Ectodermal cell (in vitro differentiated cells): ENCODE measurements at regions not wholly inside any gene's neighbourhood (a gene's known extent, or its start where the extent isn't known, plus 50 kb on each side); places are given as distances from the start of the nearest gene placed in this dataset.
"Not testable (repeated sequence)": the region's sequence is repeated elsewhere in the genome, so short reads cannot be mapped to it uniquely, and the experiment has no call there.

Experiments
- H3K27ac ChIP-seq: 2 replicates; pipeline ENCODE4 v1.7.0; 2013; ENCODE audit warnings: mild to moderate bottlenecking, low read depth, low read length; ENCODE audit not compliant: insufficient read depth, poor library complexity, severe bottlenecking
- H3K27me3 ChIP-seq: 2 replicates; pipeline ENCODE4 v1.7.0; 2013; ENCODE audit warnings: mild to moderate bottlenecking, low read length; ENCODE audit not compliant: insufficient read depth, control insufficient read depth, poor library complexity, severe bottlenecking
- H3K36me3 ChIP-seq: one replicate; pipeline ENCODE4 v1.7.0; 2013; ENCODE audit warnings: low read length; ENCODE audit not compliant: control insufficient read depth, insufficient read depth
- H3K4me1 ChIP-seq: one replicate; pipeline ENCODE4 v1.7.0; 2013; ENCODE audit warnings: low read length; ENCODE audit not compliant: control insufficient read depth, insufficient read depth
- H3K4me3 ChIP-seq: 2 replicates; pipeline ENCODE4 v1.7.0; 2013; ENCODE audit warnings: low read depth, low read length, control low read depth; ENCODE audit not compliant: insufficient read depth
- H3K9me3 ChIP-seq: 2 replicates; pipeline ENCODE4 v1.7.0; 2013; ENCODE audit warnings: mild to moderate bottlenecking, low read length, moderate library complexity; ENCODE audit not compliant: control insufficient read depth
- WGBS, 2 experiments: methylation state at CpG; one replicate each; pipeline ENCODE4 v1.1.7; 2013; ENCODE audit warnings: missing lambda C conversion rate in 2 of 2; 5-methylcytosine and 5-hydroxymethylcytosine counted together

GRCh38 chr5:20735715-20736114, 747.7 kb upstream of the CDH18 start:
- not testable (repeated sequence) for H3K4me1 ChIP-seq, H3K27ac ChIP-seq, H3K36me3 ChIP-seq, H3K9me3 ChIP-seq, H3K4me3 ChIP-seq, H3K27me3 ChIP-seq
- no CpG with 5 or more reads among the region's 2 CpGs for WGBS, 2 experiments

- not testable (repeated sequence) for H3K4me3 ChIP-seq, H3K4me1 ChIP-seq, H3K27ac ChIP-seq, H3K9me3 ChIP-seq, H3K27me3 ChIP-seq, H3K36me3 ChIP-seq
- WGBS, 2 experiments, result 80 to 100% methylated on average over 1 of the region's 1 CpG
Measured at GRCh38 chr5:20732223-20732622, 744.2 kb upstream of the CDH18 start.

GRCh38 chr5:20721286-20721685, 733.3 kb upstream of the CDH18 start:
- H3K4me3 ChIP-seq, H3K27ac ChIP-seq, H3K9me3 ChIP-seq, H3K36me3 ChIP-seq, H3K4me1 ChIP-seq, H3K27me3 ChIP-seq: not testable (repeated sequence)
- WGBS, 2 experiments, result 90% methylated on average over 2 of the region's 3 CpGs; no CpG with 5 or more reads in 1 of the 2 experiments

GRCh38 chr5:20711520-20712155, 723.6 kb upstream of the CDH18 start:
- H3K36me3 ChIP-seq, H3K4me1 ChIP-seq, H3K9me3 ChIP-seq, H3K4me3 ChIP-seq, H3K27me3 ChIP-seq, H3K27ac ChIP-seq: not testable (repeated sequence)
- 83% methylated on average over 1 of the region's 4 CpGs; no CpG with 5 or more reads in 1 of the 2 experiments for WGBS, 2 experiments

- not testable (repeated sequence) for H3K27ac ChIP-seq, H3K4me1 ChIP-seq, H3K27me3 ChIP-seq, H3K9me3 ChIP-seq, H3K36me3 ChIP-seq, H3K4me3 ChIP-seq
- 94 to 97% methylated on average over 5 of the region's 5 CpGs for WGBS, 2 experiments
Measured at GRCh38 chr5:20707634-20708033, 719.6 kb upstream of the CDH18 start.

GRCh38 chr5:20694121-20694520, 706.1 kb upstream of the CDH18 start:
- WGBS, 2 experiments, result 91 to 95% methylated on average over 2 of the region's 2 CpGs

GRCh38 chr5:20692913-20693312, 704.9 kb upstream of the CDH18 start:
- H3K27ac ChIP-seq, result no peak overlapping the region
- H3K36me3 ChIP-seq, result no peaks in the 10 kb centered on the region
- no peaks in the 10 kb centered on the region for H3K27me3 ChIP-seq
- 80 to 100% methylated on average over 1 of the region's 1 CpG for WGBS, 2 experiments
- no peaks in the 10 kb centered on the region for H3K9me3 ChIP-seq
- no peak overlapping the region for H3K4me3 ChIP-seq
- H3K4me1 ChIP-seq, result no peaks in the 10 kb centered on the region

More at GRCh38 chr5:20694121-20694520, 706.1 kb upstream of the CDH18 start:
- Histone ChIP-seq H3K4me1 (no peaks in the 10 kb centered on the region), H3K36me3 (no peaks in the 10 kb centered on the region), H3K27me3 (no peaks in the 10 kb centered on the region), H3K9me3 (no peaks in the 10 kb centered on the region), H3K27ac (no peak overlapping the region), H3K4me3 (no peak overlapping the region)

- 88 to 93% methylated on average over 3 to 4 of the region's 5 CpGs for WGBS, 2 experiments
- Histone ChIP-seq H3K27ac (no peak overlapping the region), H3K4me3 (no peak overlapping the region), H3K36me3 (no peaks in the 10 kb centered on the region), H3K9me3 (no peaks in the 10 kb centered on the region), H3K4me1 (no peaks in the 10 kb centered on the region), H3K27me3 (no peaks in the 10 kb centered on the region)
Measured at GRCh38 chr5:20683241-20683940, 695.4 kb upstream of the CDH18 start.

GRCh38 chr5:20680718-20681302, 692.8 kb upstream of the CDH18 start:
- H3K27me3 ChIP-seq, result no peaks in the 10 kb centered on the region
- H3K9me3 ChIP-seq, result no peaks in the 10 kb centered on the region
- H3K4me3 ChIP-seq, result no peak overlapping the region
- no peaks in the 10 kb centered on the region for H3K36me3 ChIP-seq
- 73 to 76% methylated on average over 5 of the region's 5 CpGs for WGBS, 2 experiments
- no peaks in the 10 kb centered on the region for H3K4me1 ChIP-seq
- peak overlapping the region; percentile 60 for H3K27ac ChIP-seq

GRCh38 chr5:20678814-20679298, 690.9 kb upstream of the CDH18 start:
- 95 to 97% methylated on average over 1 of the region's 1 CpG for WGBS, 2 experiments
- Histone ChIP-seq H3K4me3 (no peak overlapping the region), H3K4me1 (no peaks in the 10 kb centered on the region), H3K36me3 (no peaks in the 10 kb centered on the region), H3K9me3 (no peaks in the 10 kb centered on the region), H3K27me3 (no peaks in the 10 kb centered on the region), H3K27ac (no peak overlapping the region)
